GM18517 (cell line): ENCODE measurements at regions not wholly inside any gene's neighbourhood (a gene's known extent, or its start where the extent isn't known, plus 50 kb on each side); places are given as distances from the start of the nearest gene placed in this dataset.
A peak's percentile ranks its signal among the peaks of the same experiment; 100 is the strongest.
"Not testable (repeated sequence)": the region's sequence is repeated elsewhere in the genome, so short reads cannot be mapped to it uniquely, and the experiment has no call there.

Experiments
- ATAC-seq: cut with Tn5 transposase; IDR thresholded peaks from one replicate; pipeline ENCODE4 v1.9.1; 2021; ENCODE audit warnings: mild to moderate bottlenecking, moderate library complexity; ENCODE audit not compliant: unreplicated experiment

DNA sequence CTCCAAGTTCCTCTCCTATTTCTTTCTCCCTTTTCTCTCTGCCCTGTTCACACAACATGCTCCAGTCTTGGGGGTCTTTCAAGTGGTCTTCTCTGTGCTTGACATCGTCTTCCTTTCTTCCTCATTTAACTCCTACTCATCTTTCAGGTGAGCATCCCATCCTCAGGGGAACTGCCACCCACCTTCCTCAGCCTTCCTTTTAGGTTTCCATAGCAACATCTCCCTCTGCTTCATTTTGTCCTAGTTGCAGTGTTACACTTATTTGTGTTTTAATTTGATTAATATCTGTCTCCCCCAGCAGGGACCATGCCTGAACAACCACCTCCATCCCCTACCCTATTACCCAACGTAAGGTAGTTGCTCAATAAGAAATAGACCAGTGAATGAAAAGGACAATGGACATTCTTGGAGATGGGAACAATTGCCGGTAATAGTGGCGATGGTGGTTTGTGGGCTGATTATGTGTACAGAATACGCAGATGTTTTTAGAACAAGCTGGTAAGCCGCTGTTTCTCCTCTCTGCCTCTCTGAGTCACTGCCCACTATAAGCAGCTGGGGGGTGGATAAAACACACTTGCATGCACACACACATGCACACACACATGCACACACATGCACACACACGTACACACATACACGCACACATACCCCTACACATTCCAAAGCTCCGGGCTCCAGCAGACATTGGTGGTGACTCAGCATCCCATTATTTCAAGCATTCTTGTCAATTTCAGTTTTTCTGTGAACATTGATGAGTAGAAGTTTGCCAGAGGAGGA is 251.6 kb downstream of the GATA3 start:
- ATAC-seq, result no peak

DNA sequence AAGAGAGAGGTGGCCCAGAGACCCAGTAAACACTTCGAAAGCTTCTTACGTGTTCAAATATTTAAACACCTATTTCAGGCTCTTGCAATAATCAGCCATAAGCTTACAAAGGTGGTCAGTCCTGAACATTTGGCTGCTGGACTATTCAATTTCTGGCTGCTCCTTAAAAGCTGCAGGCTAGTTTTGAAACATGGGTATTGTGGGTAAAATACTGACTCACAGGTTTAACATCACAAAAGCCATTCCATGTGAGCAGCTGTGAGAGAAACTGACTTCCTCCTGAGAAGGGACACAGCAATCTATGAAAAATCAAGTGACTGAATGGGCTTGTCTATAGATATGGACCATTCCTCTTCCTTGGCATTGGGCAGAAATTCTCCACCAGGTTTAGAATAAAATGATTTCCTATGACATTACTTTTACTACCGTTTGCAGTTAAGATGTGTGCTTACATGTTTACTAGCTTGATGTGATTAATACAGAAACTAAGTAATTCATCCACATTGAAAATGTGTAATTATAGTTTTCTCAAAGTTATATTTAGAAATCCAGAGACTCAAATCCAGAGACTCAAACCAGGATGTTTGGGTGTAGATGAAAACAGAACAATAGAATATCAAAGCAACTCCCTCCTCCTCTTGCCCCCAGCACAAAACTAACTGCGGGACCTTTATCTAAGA is 252.3 kb downstream of the GATA3 start:
- no peak for ATAC-seq

DNA sequence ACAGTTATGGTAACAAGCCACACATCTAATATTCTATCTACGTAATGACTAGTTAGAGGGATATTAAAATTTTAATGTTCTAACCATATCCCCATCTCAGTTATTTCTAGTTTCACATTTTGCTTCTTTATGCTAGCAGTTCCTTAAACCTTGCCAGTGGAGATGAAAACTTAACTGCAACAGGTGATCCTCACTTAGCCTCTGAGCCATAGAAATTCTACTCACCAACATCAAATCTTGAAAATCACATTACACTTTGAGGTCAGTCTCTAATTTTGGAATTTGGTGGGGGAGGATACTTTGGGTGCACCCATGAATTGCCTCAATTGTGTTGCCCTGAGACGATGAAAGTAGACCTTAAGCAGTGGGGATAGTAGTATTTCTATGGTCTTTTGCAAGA is 256.4 kb downstream of the GATA3 start:
- ATAC-seq, result no peak

DNA sequence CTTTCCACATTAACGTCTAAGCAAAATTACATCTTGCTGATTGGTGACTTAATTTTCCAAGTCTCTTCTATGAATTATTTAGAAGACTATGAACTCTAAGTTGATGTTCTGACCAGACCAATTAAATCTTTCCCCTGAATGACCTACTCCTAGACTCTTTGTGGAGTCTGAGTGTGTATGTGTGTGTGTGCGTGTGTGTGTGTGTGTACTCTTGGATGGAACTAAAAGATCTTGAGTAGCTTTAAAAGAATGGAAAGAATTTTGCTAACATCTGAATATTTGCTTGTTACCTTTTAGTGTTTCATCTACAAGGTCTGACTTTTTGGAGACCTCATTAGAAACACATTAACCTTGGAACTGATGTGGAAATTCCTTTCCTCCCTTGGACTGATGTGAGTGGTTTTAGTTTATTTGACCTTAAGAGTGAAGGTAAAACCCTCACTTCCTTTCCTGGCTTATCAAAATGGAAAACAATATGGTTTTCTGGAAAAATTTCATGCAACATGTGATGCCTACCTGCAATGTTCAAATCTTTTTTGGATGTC is 257.1 kb downstream of the GATA3 start:
- no peak for ATAC-seq

DNA sequence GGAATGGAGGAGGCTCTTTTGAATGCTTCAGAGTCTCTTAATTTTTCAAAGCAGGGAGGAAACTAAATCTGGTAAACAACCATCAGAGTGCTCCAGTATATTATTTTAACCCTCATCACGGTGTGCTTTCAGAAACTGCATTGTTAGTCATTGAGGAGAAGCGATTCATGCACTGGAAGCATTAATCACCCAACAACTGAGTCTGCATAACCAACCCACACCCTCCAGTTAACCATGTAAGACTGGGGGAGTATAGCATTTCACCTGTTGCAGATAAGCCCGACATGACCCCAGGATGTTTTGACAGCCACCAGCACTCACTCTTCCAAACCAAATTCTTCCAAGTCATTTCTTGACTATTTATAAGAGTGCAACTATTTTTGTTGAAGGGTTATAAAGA is 257.6 kb downstream of the GATA3 start:
- no peak for ATAC-seq

DNA sequence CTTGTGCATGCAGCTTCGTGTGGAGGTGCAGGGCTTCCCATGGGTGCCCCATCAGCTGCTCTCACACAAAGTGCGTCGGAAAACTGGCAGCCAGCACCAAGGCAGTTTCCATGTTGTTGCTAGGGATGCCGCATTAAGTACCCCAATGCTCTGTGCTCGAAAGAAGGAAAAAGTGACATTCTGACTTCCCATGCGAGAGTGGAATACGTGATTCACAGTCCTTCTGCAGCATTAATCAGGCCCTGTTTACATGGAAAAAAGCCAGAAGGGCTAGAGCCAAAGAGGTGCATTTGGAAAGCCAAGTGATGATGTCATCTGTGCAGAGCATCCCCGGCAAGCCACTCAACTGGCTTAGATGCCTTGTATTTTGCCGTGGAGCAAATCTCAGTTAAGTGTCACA is 258.3 kb downstream of the GATA3 start:
- ATAC-seq, result no peak

DNA sequence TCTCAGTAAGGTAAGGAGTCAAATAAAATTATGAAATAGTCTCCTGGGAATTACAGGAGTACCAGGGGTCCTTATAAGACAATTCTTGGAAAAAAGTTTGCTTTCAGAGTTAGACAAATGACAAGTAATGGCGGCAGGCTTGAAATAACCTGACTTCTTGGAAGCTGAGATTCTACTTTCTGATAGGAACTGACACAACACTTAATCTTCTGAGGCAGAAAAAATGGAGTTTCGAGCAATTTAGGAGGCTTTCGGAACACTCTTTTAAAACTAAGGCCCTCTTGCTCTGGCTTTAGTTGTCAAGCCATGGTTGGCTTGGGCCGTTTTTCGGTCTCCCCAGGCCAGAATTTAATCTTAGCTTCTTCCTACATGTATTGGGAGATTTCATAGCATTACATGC is 260.0 kb downstream of the GATA3 start:
- no peak for ATAC-seq

DNA sequence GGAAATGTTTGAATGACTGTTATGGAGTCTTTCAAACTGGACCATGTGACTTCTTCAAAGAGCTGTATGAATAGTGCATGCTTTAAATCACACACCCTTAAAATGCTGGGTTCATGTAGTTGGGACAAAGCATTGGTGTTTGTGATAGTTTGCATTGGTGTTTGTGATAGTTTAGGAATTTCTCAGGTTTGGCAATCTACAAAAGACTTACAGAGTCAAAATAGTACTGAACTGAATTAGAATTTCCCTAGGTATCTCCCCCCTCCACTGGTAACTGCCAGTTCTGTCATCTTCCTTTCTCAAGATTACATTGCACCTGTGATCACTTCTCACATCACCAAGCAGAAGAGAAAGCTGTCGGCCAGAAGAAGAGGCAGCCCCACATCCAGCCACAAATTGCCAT is 261.1 kb downstream of the GATA3 start:
- ATAC-seq, result no peak

DNA sequence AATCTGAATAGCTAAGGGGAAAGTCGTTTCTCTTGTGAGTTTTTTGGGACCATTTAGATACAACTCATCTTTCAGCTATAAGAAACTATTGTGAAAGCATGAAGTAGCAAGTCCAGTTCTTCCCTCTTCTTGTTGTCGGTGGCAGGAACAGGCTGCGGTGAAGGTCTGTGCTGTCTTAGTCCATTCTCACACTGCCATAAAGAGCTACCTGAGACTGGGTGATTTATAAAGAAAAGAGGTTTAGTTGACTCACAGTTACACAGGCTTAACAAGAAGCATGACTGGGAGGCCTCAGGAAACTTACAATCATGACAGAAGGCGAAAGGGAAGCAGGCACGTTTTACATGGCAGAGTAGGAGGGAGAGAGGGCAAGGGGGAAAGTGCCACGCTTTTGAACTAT is 261.8 kb downstream of the GATA3 start:
- no peak for ATAC-seq

DNA sequence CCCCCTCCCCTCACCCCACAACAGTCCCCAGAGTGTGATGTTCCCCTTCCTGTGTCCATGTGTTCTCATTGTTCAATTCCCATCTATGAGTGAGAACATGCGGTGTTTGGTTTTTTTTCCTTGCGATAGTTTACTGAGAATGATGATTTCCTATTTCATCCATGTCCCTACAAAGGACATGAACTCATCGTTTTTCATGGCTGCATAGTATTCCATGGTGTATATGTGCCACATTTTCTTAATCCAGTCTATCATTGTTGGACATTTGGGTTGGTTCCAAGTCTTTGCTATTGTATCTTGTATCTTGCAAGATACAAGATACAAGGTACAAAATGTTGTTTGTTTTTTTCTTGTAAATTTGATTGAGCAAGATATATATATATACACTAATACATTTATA is 263.9 kb downstream of the GATA3 start:
- ATAC-seq, result not testable (repeated sequence)

DNA sequence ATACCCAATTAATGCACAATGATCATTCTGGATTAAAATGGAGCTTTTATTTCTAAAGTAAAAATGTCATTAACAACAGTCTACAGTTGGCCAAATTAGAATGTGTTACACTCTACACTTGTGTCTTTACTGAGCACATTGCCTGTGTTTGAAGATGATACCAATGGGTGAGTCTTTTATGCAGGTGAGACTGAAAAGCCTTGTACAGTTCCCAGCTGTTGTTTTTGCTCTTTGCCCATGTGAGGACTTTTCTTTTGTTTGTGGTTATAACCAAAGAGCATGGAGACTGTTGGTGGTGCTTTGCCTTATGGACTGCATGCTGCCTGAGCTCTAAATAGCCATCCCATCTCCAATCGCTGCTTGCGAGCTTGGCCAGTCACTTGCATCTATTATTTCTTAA is 264.5 kb downstream of the GATA3 start:
- ATAC-seq, result no peak

DNA sequence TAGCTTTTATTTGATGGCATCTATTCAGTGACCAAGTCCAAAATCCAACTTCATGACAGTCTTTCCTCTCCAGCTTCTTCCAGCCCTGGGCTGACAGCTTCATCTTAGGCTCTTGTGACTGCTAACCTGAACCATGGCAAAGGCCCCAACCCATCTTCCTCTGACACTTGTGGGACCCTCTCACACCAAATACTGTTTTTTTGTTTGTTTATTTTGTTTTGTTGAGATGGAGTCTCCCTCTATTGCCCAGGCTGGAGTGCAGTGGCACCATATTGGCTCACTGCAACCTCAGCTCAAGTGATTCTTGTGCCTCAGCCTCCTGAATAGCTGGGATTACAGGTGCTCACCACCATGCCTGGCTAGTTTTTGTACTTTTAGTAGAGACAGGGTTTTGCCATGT is 265.2 kb downstream of the GATA3 start:
- no peak for ATAC-seq

DNA sequence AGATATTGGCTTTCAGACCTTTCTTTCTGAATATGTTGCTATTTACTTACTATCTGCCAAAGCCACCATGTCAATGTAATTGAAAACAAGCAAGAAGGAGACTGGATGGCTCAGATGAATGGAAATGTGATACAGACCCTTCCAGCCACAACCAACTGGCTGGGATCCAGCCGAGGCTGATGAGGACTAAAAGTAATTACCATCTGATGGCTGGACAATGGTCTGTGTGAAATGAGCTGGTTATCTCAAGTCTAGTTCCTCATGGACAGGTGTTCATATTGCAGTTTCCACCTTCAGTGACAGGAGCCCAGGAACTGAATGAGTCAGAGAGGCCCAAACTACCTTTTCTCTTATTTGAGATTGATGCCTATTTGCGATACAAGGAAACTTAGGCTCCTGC is 267.5 kb downstream of the GATA3 start:
- ATAC-seq, result no peak

DNA sequence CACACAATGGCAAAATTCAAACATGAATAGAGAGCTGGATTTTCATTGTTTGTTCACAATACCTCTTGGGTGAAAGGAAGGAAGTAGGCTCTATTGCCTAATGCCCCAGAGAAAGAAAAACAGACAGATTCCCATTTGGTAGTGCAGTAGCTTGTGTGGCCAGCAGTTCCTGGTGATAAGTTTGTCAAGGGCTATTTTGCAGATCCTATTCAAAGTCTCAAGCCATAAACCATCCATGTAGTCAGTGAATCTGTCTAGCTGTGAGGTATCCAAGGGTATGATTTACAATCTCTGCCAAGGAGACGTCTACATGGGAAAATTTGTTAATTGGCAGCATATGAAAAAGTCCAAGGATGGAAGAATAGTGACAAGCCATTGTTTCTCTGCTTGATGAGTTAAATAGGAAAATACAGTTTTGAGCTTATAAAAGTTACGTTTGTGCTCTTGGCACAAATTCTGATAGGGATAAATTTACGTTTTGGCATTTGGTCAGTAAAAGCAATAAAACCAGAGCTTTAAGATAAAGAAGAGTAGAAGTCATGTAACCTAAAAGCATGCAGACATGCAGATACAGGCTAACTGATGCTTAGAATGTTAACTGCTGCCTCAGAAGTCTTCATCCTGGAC is 269.1 kb downstream of the GATA3 start:
- ATAC-seq, result no peak

DNA sequence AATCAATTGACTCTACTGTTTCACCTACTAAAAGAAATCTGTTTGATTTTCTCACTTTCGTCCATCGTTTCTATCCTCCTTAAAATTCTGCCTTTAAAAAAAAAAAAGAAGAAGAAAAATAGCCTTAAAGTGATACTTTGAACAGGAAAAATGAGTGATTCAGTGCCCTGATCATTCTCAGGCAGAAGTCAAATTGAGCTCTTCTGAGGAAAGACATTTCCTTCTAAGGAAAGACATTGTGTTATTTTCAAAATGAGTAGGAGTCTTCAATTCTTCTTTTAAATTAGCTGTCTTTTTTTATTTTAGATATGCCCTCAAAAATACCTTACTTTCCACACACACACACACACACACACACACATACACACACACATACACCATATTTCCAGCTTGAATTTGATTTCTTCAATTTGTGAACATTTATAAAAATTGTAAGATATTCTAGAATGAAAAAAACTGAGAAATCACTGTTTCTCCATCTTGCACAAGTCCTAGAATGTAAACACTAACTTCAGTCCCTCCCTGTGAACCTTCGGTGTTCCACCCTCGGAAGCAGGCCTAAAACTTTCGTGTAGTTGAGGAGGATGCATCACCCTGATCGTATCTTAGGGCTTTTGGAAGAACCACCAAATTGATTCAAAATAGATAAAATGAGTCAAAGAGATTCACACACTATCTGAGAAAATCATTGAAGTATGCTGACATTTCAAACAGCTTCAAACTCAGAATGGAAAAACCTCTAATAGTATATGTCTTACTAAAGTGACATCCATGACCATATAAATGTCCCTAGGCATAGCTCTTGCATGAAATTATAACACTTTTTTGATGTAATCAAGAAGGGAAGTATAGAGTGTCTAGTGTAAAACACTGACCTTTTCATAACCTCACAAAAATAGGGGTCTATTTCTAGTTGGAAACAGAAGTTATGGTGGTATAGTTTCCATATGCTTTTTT is 270.8 kb downstream of the GATA3 start:
- ATAC-seq, result no peak

DNA sequence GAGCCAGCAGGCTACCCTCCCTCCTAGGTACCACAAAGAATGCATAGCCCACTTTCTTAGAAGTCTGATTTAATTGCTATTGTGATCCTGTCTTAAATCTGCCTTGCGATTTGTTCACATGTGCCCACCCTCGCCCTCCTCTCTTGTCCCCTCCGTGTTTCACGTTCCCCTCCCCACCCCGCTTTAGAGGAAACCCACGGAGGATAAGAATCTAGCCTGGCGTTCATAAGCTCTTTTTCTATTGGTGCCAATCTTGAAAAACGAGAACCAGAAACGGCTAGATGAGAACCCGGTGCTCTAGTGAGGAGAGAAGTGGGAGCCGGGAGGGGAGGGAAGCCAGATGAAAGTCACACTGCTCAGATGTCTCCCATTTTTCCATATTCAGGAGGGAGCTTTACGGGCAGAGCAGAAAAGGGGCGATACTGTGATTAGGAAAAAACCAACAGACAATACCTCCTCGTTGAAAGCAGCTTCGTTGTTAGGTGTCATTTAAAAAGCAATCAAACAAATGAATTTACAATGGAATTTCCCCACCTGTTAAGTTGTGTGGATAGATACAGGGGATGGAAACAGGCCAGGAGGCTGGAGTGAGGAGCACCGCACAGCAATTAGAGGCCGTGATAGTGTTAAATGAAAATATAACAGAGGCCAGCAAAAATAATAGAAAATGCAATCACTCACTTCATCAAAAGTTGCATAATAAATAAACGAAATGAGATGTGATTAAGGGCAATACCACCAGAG is 272.1 kb downstream of the GATA3 start:
- no peak for ATAC-seq

DNA sequence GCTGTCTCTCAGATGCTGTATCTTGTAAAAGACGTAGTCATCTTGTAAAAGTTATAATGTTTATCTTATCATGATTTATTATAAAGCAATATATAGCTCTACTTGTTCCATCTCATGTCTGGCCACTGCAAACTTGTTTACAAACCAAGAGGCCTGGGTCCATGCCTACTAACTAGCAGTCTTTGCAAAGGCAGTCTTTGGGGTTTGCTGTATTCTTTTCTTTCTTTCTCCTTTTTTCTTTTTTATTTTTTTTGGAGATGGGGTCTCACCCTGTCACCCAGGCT is 272.6 kb downstream of the GATA3 start:
- ATAC-seq, result no peak

DNA sequence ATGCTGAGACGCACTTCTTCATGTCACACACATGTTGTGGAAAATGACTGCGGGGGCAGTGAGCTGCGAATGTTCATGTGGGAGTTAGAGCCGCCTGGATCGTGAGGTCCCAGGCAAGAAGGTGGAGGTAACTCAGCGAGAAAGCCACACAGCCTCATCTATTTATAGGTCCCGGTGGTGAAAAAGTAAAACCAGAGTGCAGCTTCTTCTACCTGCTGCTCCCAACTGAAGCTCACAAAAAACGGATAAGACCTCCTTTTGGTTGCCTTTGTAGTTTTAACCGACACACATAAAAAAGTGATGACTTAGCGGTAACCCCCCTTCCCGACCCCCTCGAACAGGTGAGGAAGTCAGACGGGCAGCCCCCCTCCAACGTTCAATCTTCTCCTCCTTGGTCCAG is 276.9 kb downstream of the GATA3 start:
- no peak for ATAC-seq

DNA sequence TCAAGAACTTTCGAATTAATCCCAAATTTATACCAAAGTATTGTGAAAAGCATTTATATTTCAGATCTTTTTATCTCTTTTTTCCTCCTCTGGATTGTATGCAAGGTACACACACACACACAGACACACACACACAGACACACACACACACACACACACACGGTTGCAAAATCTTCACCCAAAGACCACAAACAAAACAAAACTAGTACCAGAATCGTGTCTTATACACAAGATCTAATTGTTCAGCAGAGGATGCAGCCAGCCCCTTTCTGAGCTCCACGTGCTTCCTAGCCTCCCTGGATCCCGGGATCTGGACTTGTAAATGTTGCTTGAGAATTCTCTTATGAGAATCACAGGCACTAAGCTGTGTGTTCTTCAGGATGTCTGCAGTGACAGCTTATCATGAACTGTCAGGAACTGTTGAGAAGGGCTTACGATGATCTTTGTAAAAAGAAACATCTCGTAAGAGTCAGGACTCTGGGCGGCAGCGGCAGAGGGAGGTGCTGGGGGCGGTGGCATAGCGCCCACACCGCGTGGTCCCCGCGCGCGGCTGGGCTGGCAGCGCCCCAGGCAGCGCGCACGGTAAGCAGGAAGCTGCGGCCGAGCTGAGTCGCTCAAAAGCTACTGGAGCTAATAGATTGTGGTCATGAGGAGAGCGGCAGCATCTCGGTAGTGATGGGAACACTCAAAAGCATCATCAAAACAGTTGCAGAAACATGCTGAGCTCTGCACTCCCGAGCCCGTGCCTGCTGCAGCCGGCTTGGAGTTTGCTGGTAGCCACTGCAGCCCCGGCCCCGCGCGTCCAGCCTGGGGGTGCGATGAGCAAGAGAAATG is 277.6 kb downstream of the GATA3 start:
- peak; percentile 74 for ATAC-seq

DNA sequence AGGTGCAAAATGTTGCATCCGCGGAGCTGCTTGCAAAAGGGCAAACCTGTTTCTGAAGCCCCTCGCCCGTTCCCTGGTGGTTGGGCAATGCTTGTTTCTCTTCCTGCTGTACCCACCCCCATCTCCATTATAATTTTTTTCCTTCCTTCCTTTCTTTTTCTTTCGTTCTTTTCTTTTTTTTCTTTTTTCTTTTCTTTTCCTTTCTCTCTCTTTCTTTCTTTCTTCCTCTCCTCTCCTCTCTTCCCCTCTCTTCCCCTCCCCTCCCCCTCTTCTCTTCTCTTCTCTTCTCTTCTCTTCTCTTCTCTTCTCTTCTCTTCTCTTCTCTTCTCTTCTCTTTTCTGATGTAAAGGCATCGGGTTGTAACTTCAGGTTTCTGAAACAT is 278.2 kb downstream of the GATA3 start:
- no peak for ATAC-seq
